ENCODE measurements at regions not wholly inside any gene's neighbourhood (a gene's known extent, or its start where the extent isn't known, plus 50 kb on each side); places are given as distances from the start of the nearest gene placed in this dataset.

GRCh38 chr4:108361446-108361820 is 192.7 kb upstream of the LEF1 start:
- no peak overlapping the region for H3K4me3 Mint-ChIP-seq (ENCODE audit: unreplicated experiment)
- POLR2A ChIA-PET: no interaction called here
- no TSS peak for BruUV-seq (replicated peaks)

GRCh38 chr4:108360754-108361445 is 192.2 kb upstream of the LEF1 start:
- H3K4me1 Mint-ChIP-seq (ENCODE audit: insufficient read depth, unreplicated experiment): peaks cover 15% of the 10 kb centered on the region
- no peaks in the 10 kb centered on the region for H3K36me3 Mint-ChIP-seq (ENCODE audit: insufficient read depth, unreplicated experiment)
- intact Hi-C loops (cut with micrococcal nuclease): no loop called here
- H3K27ac Mint-ChIP-seq (ENCODE audit: low read depth, unreplicated experiment): no peak overlapping the region
- DNase-seq (ENCODE audit: unreplicated experiment): peak; percentile 13
- no peaks in the 10 kb centered on the region for H3K9me3 Mint-ChIP-seq (ENCODE audit: unreplicated experiment)
- ChIA-PET CTCF (interaction anchor here (0.5 to 1.9 kb wide), 5 partner anchors 9 to 448 kb away, joined by 3 to 5 read pairs (median 3); no protein-coding TSS in a partner anchor), POLR2A (interaction anchor here (0.8 kb wide), 1 partner anchor 8 kb away, joined by 4 read pairs; no protein-coding TSS in a partner anchor)
- no peak for TF ChIP-seq CTCF (IDR thresholded peaks at IDR 0.05; ENCODE audit: unreplicated experiment)
- no peaks in the 10 kb centered on the region for H3K27me3 Mint-ChIP-seq (ENCODE audit: insufficient read depth, unreplicated experiment)
- no peak overlapping the region for H3K4me3 Mint-ChIP-seq (ENCODE audit: unreplicated experiment)
- BruUV-seq (replicated peaks): no TSS peak

More at GRCh38 chr4:108361446-108361820, 192.7 kb upstream of the LEF1 start:
- Mint-ChIP-seq H3K27ac (ENCODE audit: low read depth, unreplicated experiment) (no peak overlapping the region), H3K4me1 (ENCODE audit: insufficient read depth, unreplicated experiment) (peaks cover 15% of the 10 kb centered on the region), H3K9me3 (ENCODE audit: unreplicated experiment) (no peaks in the 10 kb centered on the region), H3K36me3 (ENCODE audit: insufficient read depth, unreplicated experiment) (no peaks in the 10 kb centered on the region), H3K27me3 (ENCODE audit: insufficient read depth, unreplicated experiment) (no peaks in the 10 kb centered on the region)
- DNase-seq (ENCODE audit: unreplicated experiment): peak; percentile 1
- CTCF ChIA-PET: no interaction called here
- intact Hi-C loops (cut with micrococcal nuclease): no loop called here
- no peak for TF ChIP-seq CTCF (IDR thresholded peaks at IDR 0.05; ENCODE audit: unreplicated experiment)

- DNase-seq (ENCODE audit: unreplicated experiment): no peak
- H3K9me3 Mint-ChIP-seq (ENCODE audit: unreplicated experiment): no peaks in the 10 kb centered on the region
- no peak for TF ChIP-seq CTCF (IDR thresholded peaks at IDR 0.05; ENCODE audit: unreplicated experiment)
- intact Hi-C loops (cut with micrococcal nuclease): no loop called here
- BruUV-seq (replicated peaks): no TSS peak
- H3K4me3 Mint-ChIP-seq (ENCODE audit: unreplicated experiment): no peak overlapping the region
- H3K4me1 Mint-ChIP-seq (ENCODE audit: insufficient read depth, unreplicated experiment): peaks cover 15% of the 10 kb centered on the region
- no peaks in the 10 kb centered on the region for H3K27me3 Mint-ChIP-seq (ENCODE audit: insufficient read depth, unreplicated experiment)
- ChIA-PET POLR2A (interaction anchor here (0.8 kb wide), 1 partner anchor 9 kb away, joined by 4 read pairs; no protein-coding TSS in a partner anchor), CTCF (interaction anchor here (0.5 to 1.9 kb wide), 5 partner anchors 9 to 447 kb away, joined by 3 to 5 read pairs (median 3); no protein-coding TSS in a partner anchor)
- no peak overlapping the region for H3K27ac Mint-ChIP-seq (ENCODE audit: low read depth, unreplicated experiment)
- no peaks in the 10 kb centered on the region for H3K36me3 Mint-ChIP-seq (ENCODE audit: insufficient read depth, unreplicated experiment)
Measured at GRCh38 chr4:108359986-108360681, 191.4 kb upstream of the LEF1 start.

GRCh38 chr4:108359130-108359985 is 190.6 kb upstream of the LEF1 start:
- Mint-ChIP-seq H3K4me1 (ENCODE audit: insufficient read depth, unreplicated experiment) (peaks cover 15% of the 10 kb centered on the region), H3K36me3 (ENCODE audit: insufficient read depth, unreplicated experiment) (no peaks in the 10 kb centered on the region), H3K4me3 (ENCODE audit: unreplicated experiment) (no peak overlapping the region), H3K9me3 (ENCODE audit: unreplicated experiment) (no peaks in the 10 kb centered on the region), H3K27ac (ENCODE audit: low read depth, unreplicated experiment) (no peak overlapping the region), H3K27me3 (ENCODE audit: insufficient read depth, unreplicated experiment) (no peaks in the 10 kb centered on the region)
- CTCF ChIA-PET: interaction anchor here (1.9 kb wide), 1 partner anchor 10 kb away, joined by 5 read pairs; no protein-coding TSS in a partner anchor
- intact Hi-C loops (cut with micrococcal nuclease): no loop called here
- BruUV-seq (replicated peaks): no TSS peak
- no peak for DNase-seq (ENCODE audit: unreplicated experiment)
- no peak for TF ChIP-seq CTCF (IDR thresholded peaks at IDR 0.05; ENCODE audit: unreplicated experiment)
- POLR2A ChIA-PET: no interaction called here
